IMR-90 (cell line): ENCODE measurements at regions not wholly inside any gene's neighbourhood (a gene's known extent, or its start where the extent isn't known, plus 50 kb on each side); places are given as distances from the start of the nearest gene placed in this dataset.
A peak's percentile ranks its signal among the peaks of the same experiment; 100 is the strongest.

ENCODE experiments used
- ATAC-seq: fragments of 200-7000 bp; cut with Tn5 transposase; 2 replicates; pipeline ENCODE4 v1.9.1; 2020; ENCODE audit warnings: low read depth, mild to moderate bottlenecking, moderate library complexity
- BruUV-seq: library from RNA; stranded (reverse); fragments of 400-500 nt; replicated peaks from 2 replicates; lab custom pipeline; 2021; lab: Mats Ljungman, UMichigan
- CTCF ChIA-PET: fragments of 300-600 bp; formaldehyde crosslinking; extraction: SDS; loops from one replicate; lab custom pipeline; 2021; ENCODE audit warnings: antibody characterized with exemption; lab: Yijun Ruan, JAX
- POLR2A ChIA-PET: fragments of 300-600 bp; sonication (Branson Sonifier 250); formaldehyde crosslinking; loops from one replicate; lab custom pipeline; 2022; ENCODE audit warnings: antibody characterized with exemption; ENCODE audit not compliant: unreplicated experiment; lab: Charles Lee
- DNase-seq: peaks from one replicate; pipeline ENCODE4 v3.0.0; 2013
- H2AFZ ChIP-seq: replicated peaks from 2 replicates; pipeline ENCODE3; 2013; ENCODE audit warnings: low read length, mild to moderate bottlenecking; ENCODE audit not compliant: poor library complexity
- H2AK5ac ChIP-seq: 2 replicates; pipeline ENCODE4 v1.6.1; 2013; ENCODE audit warnings: low read depth, low read length, inconsistent platforms
- H2AK9ac ChIP-seq: replicated peaks from 2 replicates; pipeline ENCODE3; 2013; ENCODE audit warnings: mild to moderate bottlenecking, low read depth, low read length, moderate library complexity; ENCODE audit not compliant: poor library complexity
- H2BK120ac ChIP-seq: 2 replicates; pipeline ENCODE4 v1.6.1; 2013; ENCODE audit warnings: low read depth, low read length, inconsistent platforms
- H2BK15ac ChIP-seq: 3 replicates; pipeline ENCODE4 v1.6.1; 2013; ENCODE audit warnings: low read depth, low read length, inconsistent platforms
- H2BK20ac ChIP-seq: 2 replicates; pipeline ENCODE4 v1.6.1; 2013; ENCODE audit warnings: low read depth, mild to moderate bottlenecking, inconsistent platforms, low read length, moderate library complexity
- H2BK5ac ChIP-seq: 2 replicates; pipeline ENCODE4 v1.6.1; 2013; ENCODE audit warnings: mild to moderate bottlenecking, low read depth, low read length, inconsistent platforms; ENCODE audit not compliant: poor library complexity, severe bottlenecking
- H3K14ac ChIP-seq: replicated peaks from 2 replicates; pipeline ENCODE4 v1.6.1; 2013; ENCODE audit warnings: low read depth, low read length, inconsistent platforms
- H3K18ac ChIP-seq: 2 replicates; pipeline ENCODE4 v1.6.1; 2013; ENCODE audit warnings: low read depth, low read length, control low read depth
- H3K23ac ChIP-seq: 2 replicates; pipeline ENCODE4 v1.6.1; 2013; ENCODE audit warnings: low read depth, low read length, inconsistent platforms
- H3K27ac ChIP-seq: 2 replicates; pipeline ENCODE4 v1.5.1; 2013; ENCODE audit warnings: mild to moderate bottlenecking, control low read depth, low read length; ENCODE audit not compliant: insufficient read depth
- H3K27me3 ChIP-seq: 2 replicates; pipeline ENCODE4 v1.6.1; 2013; ENCODE audit warnings: low read length; ENCODE audit not compliant: control insufficient read depth, insufficient read depth
- H3K36me3 ChIP-seq: 2 replicates; pipeline ENCODE4 v1.6.1; 2013; ENCODE audit warnings: low read length, mixed read lengths; ENCODE audit not compliant: control insufficient read depth, insufficient read depth
- H3K4ac ChIP-seq: 2 replicates; pipeline ENCODE4 v1.6.1; 2013; ENCODE audit warnings: low read depth, low read length, inconsistent platforms
- H3K4me1 ChIP-seq: 2 replicates; pipeline ENCODE4 v1.6.1; 2013; ENCODE audit warnings: low read length, mixed read lengths; ENCODE audit not compliant: control insufficient read depth, insufficient read depth
- H3K4me2 ChIP-seq: 2 replicates; pipeline ENCODE4 v1.6.1; 2013; ENCODE audit warnings: low read depth, mild to moderate bottlenecking, control low read depth, low read length, moderate library complexity
- H3K4me3 ChIP-seq: 2 replicates; pipeline ENCODE4 v1.5.1; 2013; ENCODE audit warnings: low read depth, mild to moderate bottlenecking, control low read depth, low read length, moderate library complexity; ENCODE audit not compliant: insufficient read depth
- H3K56ac ChIP-seq: 2 replicates; pipeline ENCODE4 v1.6.1; 2013; ENCODE audit warnings: low read length, inconsistent platforms; ENCODE audit not compliant: insufficient read depth; ENCODE audit errors: extremely low read depth
- H3K79me1 ChIP-seq, 2 experiments: 2 replicates each; pipeline ENCODE4 v1.6.1; 2013; ENCODE audit warnings: low read length in 2 of 2, inconsistent platforms in 1 of 2, low read depth in 1 of 2
- H3K9ac ChIP-seq: 2 replicates; pipeline ENCODE4 v1.6.1; 2013; ENCODE audit warnings: low read depth, low read length, control low read depth
- H3K9me1 ChIP-seq: 2 replicates; pipeline ENCODE4 v1.6.1; 2013; ENCODE audit warnings: low read length, inconsistent platforms; ENCODE audit not compliant: insufficient read depth
- H3K9me3 ChIP-seq: 2 replicates; pipeline ENCODE4 v1.6.1; 2013; ENCODE audit warnings: low read length; ENCODE audit not compliant: control insufficient read depth, insufficient read depth
- H4K20me1 ChIP-seq: 2 replicates; pipeline ENCODE4 v1.6.1; 2013; ENCODE audit warnings: low read length, inconsistent platforms; ENCODE audit not compliant: insufficient read depth
- H4K5ac ChIP-seq: 2 replicates; pipeline ENCODE4 v1.6.1; 2013; ENCODE audit warnings: mild to moderate bottlenecking, low read depth, low read length, control low read depth
- H4K8ac ChIP-seq, 2 experiments: 2 replicates each; pipeline ENCODE4 v1.6.1; 2013; ENCODE audit warnings: low read depth in 2 of 2, low read length in 2 of 2, control low read depth in 1 of 2, inconsistent platforms in 1 of 2
- H4K91ac ChIP-seq: 2 replicates; pipeline ENCODE4 v1.6.1; 2013; ENCODE audit warnings: low read depth, low read length, inconsistent platforms; ENCODE audit not compliant: insufficient read depth
- CHD1 ChIP-seq: IDR thresholded peaks from 2 replicates; pipeline ENCODE4 v1.6.1; 2012; ENCODE audit warnings: low read depth, low read length, improper control_type of control experiment
- MXI1 ChIP-seq: IDR thresholded peaks from 2 replicates; pipeline ENCODE4 v1.6.1; 2012; ENCODE audit warnings: low read depth, mild to moderate bottlenecking, low read length, moderate library complexity, borderline replicate concordance
- WGBS, 2 experiments: methylation state at CpG; one replicate each; pipeline versions ENCODE4 v1.1.5 to v1.1.7; 2013; ENCODE audit warnings: missing lambda C conversion rate in 2 of 2; ENCODE audit not compliant: insufficient read length in 1 of 2; ENCODE audit errors: extremely low coverage in 2 of 2; 5-methylcytosine and 5-hydroxymethylcytosine counted together
- dilution Hi-C: fragments of 300-500 bp; cut with HindIII; formaldehyde crosslinking; loops from one replicate; pipeline ENCODE4 v1.14.3; 2018; ENCODE audit warnings: low sequenced_read_pairs; ENCODE audit not compliant: unreplicated experiment
- in situ Hi-C: fragments of 300-500 bp; cut with MboI; formaldehyde crosslinking; loops from 3 replicates; pipeline ENCODE4 v1.14.3; 2019; ENCODE audit warnings: low sequenced_read_pairs, inconsistent platforms, mixed read lengths
- intact Hi-C: fragments of 100-400 bp; cut with micrococcal nuclease; formaldehyde crosslinking; loops from 2 replicates; pipeline ENCODE4 v1.10.0; 2022

DNA sequence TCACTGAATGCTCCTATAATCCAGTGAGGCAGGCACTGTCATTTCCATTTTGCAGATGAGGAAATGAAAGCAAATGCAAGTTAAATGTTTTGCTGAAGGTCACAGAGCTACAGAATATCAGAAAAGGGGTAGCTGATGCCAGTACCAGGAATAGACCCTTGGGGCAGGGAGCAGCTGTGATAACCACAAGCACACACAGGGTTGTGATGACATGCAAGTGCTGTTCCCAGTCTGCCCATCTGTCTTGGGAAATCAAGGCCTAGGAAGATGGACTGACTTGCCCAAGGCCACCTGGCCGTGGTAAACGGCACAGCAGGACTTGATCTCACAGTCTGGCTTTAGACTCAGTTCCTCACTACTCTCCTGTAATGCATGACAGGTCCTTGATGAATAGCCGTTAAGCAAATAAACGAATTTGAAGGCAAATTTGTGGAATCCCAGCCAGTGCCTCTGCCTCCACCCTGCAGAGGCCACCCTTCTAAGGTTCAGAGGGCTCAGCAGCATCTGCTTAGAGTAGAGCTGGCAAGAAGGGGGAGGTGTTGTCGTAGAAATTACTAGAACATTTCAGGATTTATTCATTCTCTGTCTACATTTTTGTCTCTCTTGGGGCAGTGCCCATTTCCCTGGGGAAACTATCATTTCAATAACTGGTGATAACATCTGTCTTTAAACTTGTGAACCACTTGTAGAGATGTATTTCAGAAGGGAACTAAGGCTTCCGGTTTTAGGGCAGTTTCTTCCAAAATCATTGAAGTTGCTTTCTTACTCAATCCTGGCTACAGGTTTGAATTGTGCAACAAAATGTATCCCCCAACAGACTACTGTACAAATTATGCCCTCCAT lies 53.2 kb upstream of the MRPS6 start:
- ChIA-PET CTCF (no interaction called here), POLR2A (no interaction called here)
- Histone ChIP-seq H2AK5ac (no peak overlapping the region), H4K5ac (no peak overlapping the region), H3K79me1 (no peaks in the 10 kb centered on the region), H2BK15ac (no peak overlapping the region), H3K18ac (no peak overlapping the region), H3K27me3 (peaks cover 8% of the 10 kb centered on the region), H4K20me1 (no peaks in the 10 kb centered on the region), H3K4ac (no peak overlapping the region), H3K4me1 (peaks cover 2% of the 10 kb centered on the region), H3K4me3 (no peak overlapping the region), H4K8ac (no peak overlapping the region), H3K9me3 (peaks cover 10% of the 10 kb centered on the region), H3K14ac (no peak overlapping the region), H3K27ac (no peak overlapping the region), H3K36me3 (no peaks in the 10 kb centered on the region), H4K91ac (no peak overlapping the region), H3K9me1 (peaks cover 7% of the 10 kb centered on the region), H2BK20ac (no peak overlapping the region), H3K23ac (no peak overlapping the region), H2AFZ (peak overlapping the region; percentile 46), H2AK9ac (no peak overlapping the region), H3K9ac (no peak overlapping the region), H2BK120ac (no peak overlapping the region), H3K56ac (no peak overlapping the region), H2BK5ac (no peak overlapping the region), H3K4me2 (no peak overlapping the region)
- no TSS peak for BruUV-seq
- no peak for DNase-seq
- dilution Hi-C loops, result no loop called here
- intact Hi-C loops, result no loop called here
- no CpG with 5 or more reads among the region's 6 CpGs for WGBS, 2 experiments
- TF ChIP-seq MXI1 (no peak), CHD1 (no peak)
- in situ Hi-C loops, result no loop called here
- no peak for ATAC-seq
